ENCODE measurements at regions not wholly inside any gene's neighbourhood (a gene's known extent, or its start where the extent isn't known, plus 50 kb on each side); places are given as distances from the start of the nearest gene placed in this dataset.

DNA sequence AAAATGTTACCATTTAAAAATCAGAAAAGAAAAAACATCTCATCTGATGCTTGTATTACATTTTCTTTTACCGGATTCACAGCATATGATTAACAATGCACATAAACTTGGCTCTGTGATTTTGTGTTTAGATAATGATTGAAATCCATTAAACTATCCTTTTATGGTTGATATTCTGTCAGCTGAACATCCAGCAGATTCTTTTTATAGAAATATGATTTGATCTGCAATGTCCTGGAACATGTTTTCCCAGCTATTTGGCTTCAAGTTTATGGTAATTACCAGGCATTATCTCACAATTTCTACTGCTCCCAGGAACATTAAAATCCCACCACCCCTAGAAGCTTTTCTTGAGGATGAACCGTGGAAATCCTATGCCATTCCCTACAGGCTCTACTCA, 205.7 kb upstream of the TET2 start:
- FAIRE-seq (no peak), DNase-seq (ENCODE audit: low read depth, low spot score) (no peak)
- intact Hi-C loops (cut with micrococcal nuclease) (no loop called here), dilution Hi-C loops (cut with MboI; ENCODE audit: extremely low pct_ligation_motif_present, low sequenced_read_pairs) (no loop called here)
- no peak overlapping the region for H3K9ac ChIP-seq (replicated peaks; ENCODE audit: extremely low read depth, insufficient read depth, low read length)
- H3K27ac ChIP-seq (ENCODE audit: insufficient read depth, low read depth, low read length) = no peak overlapping the region
- H4K20me1 ChIP-seq (replicated peaks; ENCODE audit: control insufficient read depth, extremely low read depth, insufficient read depth, low read length) = no peaks in the 10 kb centered on the region
- no peaks in the 10 kb centered on the region for H3K79me2 ChIP-seq (ENCODE audit: control insufficient read depth, insufficient read depth, low read length)
- no peaks in the 10 kb centered on the region for H3K9me1 ChIP-seq (replicated peaks; ENCODE audit: control insufficient read depth, extremely low read depth, insufficient read depth, low read length)
- TF ChIP-seq JUN (IDR thresholded peaks at IDR 0.05; ENCODE audit: borderline replicate concordance, insufficient read depth, insufficient read length, low read depth) (no peak), CTCF (IDR thresholded peaks at IDR 0.05; ENCODE audit: extremely low read depth in 1 of 2, insufficient read depth in 1 of 2, low read depth in 1 of 2, low read length in 2 of 2) (no peak), GATA2 (IDR thresholded peaks at IDR 0.05; ENCODE audit: insufficient read depth, insufficient read length, low read depth, low read length) (no peak), POLR2AphosphoS5 (IDR thresholded peaks at IDR 0.05; ENCODE audit: insufficient read depth, low read depth, low read length) (no peak), POLR2A (IDR thresholded peaks at IDR 0.05; ENCODE audit: low read depth, low read length) (no peak), MYC (IDR thresholded peaks at IDR 0.05; ENCODE audit: low read depth, low read length) (no peak), FOS (IDR thresholded peaks at IDR 0.05; ENCODE audit: borderline replicate concordance, insufficient read depth, low read length) (no peak), EZH2 (IDR thresholded peaks at IDR 0.05; ENCODE audit: borderline replicate concordance, low read depth, low read length, severe bottlenecking) (no peak)
- TF ChIP-seq, protein P1, sequence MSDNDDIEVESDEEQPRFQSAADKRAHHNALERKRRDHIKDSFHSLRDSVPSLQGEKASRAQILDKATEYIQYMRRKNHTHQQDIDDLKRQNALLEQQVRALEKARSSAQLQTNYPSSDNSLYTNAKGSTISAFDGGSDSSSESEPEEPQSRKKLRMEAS (IDR thresholded peaks at IDR 0.05; ENCODE audit: insufficient read depth, insufficient read length) = no peak
- H3K9me3 ChIP-seq (replicated peaks; ENCODE audit: control insufficient read depth, insufficient read depth, low read length) = no peaks in the 10 kb centered on the region
- no peaks in the 10 kb centered on the region for H3K36me3 ChIP-seq (ENCODE audit: control insufficient read depth in 2 of 2, extremely low read depth in 1 of 2, insufficient read depth in 2 of 2, low read length in 2 of 2)
- H2AFZ ChIP-seq (ENCODE audit: low read depth, low read length) = no peak overlapping the region
- no peaks in the 10 kb centered on the region for H3K4me1 ChIP-seq (ENCODE audit: control insufficient read depth, extremely low read depth, insufficient read depth, low read length)
- no peak overlapping the region for H3K4me2 ChIP-seq (ENCODE audit: insufficient read depth, low read length)
- BruUV-seq (replicated peaks) = no TSS peak
- POLR2A ChIA-PET = no interaction called here
- CTCF ChIA-PET = no interaction called here
- H3K4me3 ChIP-seq (replicated peaks in 1 of 3; ENCODE audit: insufficient read depth in 1 of 3, low read depth in 1 of 3, low read length in 3 of 3) = no peak overlapping the region
- H3K27me3 ChIP-seq (ENCODE audit: control insufficient read depth in 2 of 2, insufficient read depth in 2 of 2, low read length in 2 of 2) = no peaks in the 10 kb centered on the region

Data from endothelial cell of umbilical vein (primary cell).